GM12878 (cell line): ENCODE measurements at regions not wholly inside any gene's neighbourhood (a gene's known extent, or its start where the extent isn't known, plus 50 kb on each side); places are given as distances from the start of the nearest gene placed in this dataset.

Experiments used
- ATAC-seq: fragments of 200-7000 bp; cut with Tn5 transposase; 3 replicates; pipeline ENCODE4 v1.9.1; 2020; ENCODE audit warnings: mild to moderate bottlenecking, moderate library complexity
- BruUV-seq: library from RNA; stranded (reverse); fragments of 400-500 nt; replicated peaks from 2 replicates; lab custom pipeline; 2021; lab: Mats Ljungman, UMichigan
- CTCF ChIA-PET: fragments of 300-600 bp; sonication (Branson Sonifier 250); formaldehyde crosslinking; extraction: SDS; loops from one replicate; lab custom pipeline; 2021; ENCODE audit warnings: inconsistent platforms; lab: Yijun Ruan, JAX
- POLR2A ChIA-PET: fragments of 350-600 bp; formaldehyde crosslinking; extraction: SDS; loops from one replicate; lab custom pipeline; 2021; ENCODE audit warnings: inconsistent platforms; lab: Charles Lee
- RAD21 ChIA-PET: fragments of 300-600 bp; sonication (Branson Sonifier 250); formaldehyde crosslinking; loops from one replicate; lab custom pipeline; 2023; ENCODE audit warnings: antibody characterized with exemption; ENCODE audit not compliant: unreplicated experiment; lab: Charles Lee
- SMC1A ChIA-PET: fragments of 300-600 bp; sonication (Branson Sonifier 250); formaldehyde crosslinking; loops from one replicate; lab custom pipeline; 2023; ENCODE audit not compliant: unreplicated experiment, uncharacterized antibody; lab: Charles Lee
- DNase-seq: peaks from one replicate; pipeline ENCODE4 v3.0.0-alpha.2; 2011; ENCODE audit warnings: low read depth, low spot score
- FAIRE-seq: peaks from 3 replicates; lab custom pipeline; 2011; peaks lifted over from hg19 to GRCh38; lab: Jason Lieb, UNC
- H2AFZ ChIP-seq: 2 replicates; pipeline ENCODE4 v1.6.0; 2011; ENCODE audit warnings: low read depth, low read length, control low read depth; ENCODE audit not compliant: control insufficient read depth
- H3K27ac ChIP-seq: 2 replicates; pipeline ENCODE4 v1.5.1; 2011; ENCODE audit warnings: control low read depth; ENCODE audit not compliant: control insufficient read depth, insufficient read depth
- H3K27me3 ChIP-seq, 2 experiments: replicated peaks in 1 of 2; 2 replicates each; pipeline versions ENCODE4 v1.6.0 to v1.6.1; 2011; ENCODE audit warnings: low read length in 1 of 2; ENCODE audit not compliant: control insufficient read depth in 2 of 2, insufficient read depth in 2 of 2
- H3K36me3 ChIP-seq, 2 experiments: 2 replicates each; pipeline ENCODE4 v1.5.1; 2011; ENCODE audit warnings: low read length in 1 of 2; ENCODE audit not compliant: control insufficient read depth in 2 of 2, insufficient read depth in 2 of 2
- H3K4me1 ChIP-seq: 2 replicates; pipeline ENCODE4 v1.6.1; 2011; ENCODE audit warnings: mild to moderate bottlenecking, low read length, moderate library complexity, mixed read lengths; ENCODE audit not compliant: control insufficient read depth, insufficient read depth
- H3K4me2 ChIP-seq: 2 replicates; pipeline ENCODE4 v1.6.0; 2011; ENCODE audit warnings: control low read depth; ENCODE audit not compliant: control insufficient read depth, insufficient read depth
- H3K4me3 ChIP-seq: fragments of 200-600 bp; sonication (generic); 2 replicates; pipeline ENCODE4 v1.5.1; 2016
- H3K79me2 ChIP-seq: 2 replicates; pipeline ENCODE4 v1.6.0; 2011; ENCODE audit warnings: low read length; ENCODE audit not compliant: control insufficient read depth, insufficient read depth
- H3K9ac ChIP-seq: 2 replicates; pipeline ENCODE4 v1.8.0; 2011; ENCODE audit warnings: low read length, control low read depth, mixed read lengths; ENCODE audit not compliant: control insufficient read depth, insufficient read depth
- H3K9me3 ChIP-seq: replicated peaks from 3 replicates; pipeline ENCODE4 v1.5.1; 2011; ENCODE audit warnings: mild to moderate bottlenecking, low read length; ENCODE audit not compliant: control insufficient read depth, insufficient read depth
- H4K20me1 ChIP-seq: 2 replicates; pipeline ENCODE4 v1.6.0; 2011; ENCODE audit not compliant: control insufficient read depth, insufficient read depth
- BCL11A ChIP-seq: IDR thresholded peaks from 2 replicates; pipeline ENCODE4 v1.6.1; 2011; ENCODE audit warnings: low read depth, low read length
- BHLHE40 ChIP-seq, 2 experiments: fragments of 450-650 bp in 1 of 2; IDR thresholded peaks; 2 replicates each; pipeline ENCODE4 v1.6.1; 2011 to 2017; ENCODE audit warnings: low read depth in 2 of 2, borderline replicate concordance in 1 of 2, improper control_type of control experiment in 1 of 2, low read length in 1 of 2, mild to moderate bottlenecking in 1 of 2
- FOXK2 ChIP-seq: fragments of 450-650 bp; IDR thresholded peaks from 2 replicates; pipeline ENCODE4 v1.6.1; 2017; ENCODE audit warnings: mild to moderate bottlenecking, moderate library complexity
- IKZF1 ChIP-seq: fragments of 450-650 bp; conservative IDR thresholded peaks from 2 replicates; pipeline ENCODE4 v1.6.1; 2017; ENCODE audit warnings: antibody characterized with exemption, mild to moderate bottlenecking
- IKZF2 ChIP-seq, 2 experiments: fragments of 450-650 bp; IDR thresholded peaks; 2 replicates each; pipeline ENCODE4 v1.6.1; 2017; ENCODE audit warnings: mild to moderate bottlenecking in 2 of 2, moderate library complexity in 2 of 2
- JUNB ChIP-seq: IDR thresholded peaks from 2 replicates; pipeline ENCODE4 v1.6.1; 2016; ENCODE audit warnings: antibody characterized with exemption, mild to moderate bottlenecking
- MTA3 ChIP-seq: IDR thresholded peaks from 2 replicates; pipeline ENCODE4 v1.6.1; 2012; ENCODE audit warnings: low read length, inconsistent platforms, borderline replicate concordance
- MYC ChIP-seq: IDR thresholded peaks from 2 replicates; pipeline ENCODE4 v1.6.1; 2011; ENCODE audit warnings: mild to moderate bottlenecking, low read length, moderate library complexity, inconsistent platforms; ENCODE audit not compliant: insufficient read depth, insufficient replicate concordance, insufficient read length, severe bottlenecking
- PML ChIP-seq: IDR thresholded peaks from 2 replicates; pipeline ENCODE4 v1.6.1; 2012; ENCODE audit warnings: low read length, inconsistent platforms
- POU2F2 ChIP-seq: IDR thresholded peaks from 3 replicates; pipeline ENCODE4 v1.6.1; 2011; ENCODE audit warnings: low read depth, mild to moderate bottlenecking, low read length, borderline replicate concordance
- RAD21 ChIP-seq: IDR thresholded peaks from 2 replicates; pipeline ENCODE4 v1.6.1; 2011; ENCODE audit warnings: mild to moderate bottlenecking, low read depth, low read length, moderate library complexity; ENCODE audit not compliant: insufficient read depth
- SMAD1 ChIP-seq: fragments of 450-650 bp; IDR thresholded peaks from 2 replicates; pipeline ENCODE4 v1.6.1; 2018; ENCODE audit warnings: mild to moderate bottlenecking, low read depth; ENCODE audit not compliant: partially characterized antibody
- TCF3 ChIP-seq: IDR thresholded peaks from 2 replicates; pipeline ENCODE4 v1.6.1; 2012; ENCODE audit warnings: low read depth, mild to moderate bottlenecking, low read length, borderline replicate concordance; ENCODE audit not compliant: insufficient read depth
- ZZZ3 ChIP-seq: IDR thresholded peaks from 2 replicates; pipeline ENCODE4 v1.6.1; 2011; ENCODE audit warnings: low read depth; ENCODE audit not compliant: control insufficient read depth, insufficient read length
- WGBS: methylation state at CpG from one replicate; pipeline ENCODE4 v1.1.6; 2016; ENCODE audit warnings: low lambda C conversion rate; ENCODE audit not compliant: insufficient replicate concordance, insufficient coverage; ENCODE audit errors: missing lambda C conversion rate; 5-methylcytosine and 5-hydroxymethylcytosine counted together
- in situ Hi-C: fragments of 300-500 bp; cut with MboI; formaldehyde crosslinking; loops from 9 replicates; pipeline ENCODE4 v1.14.3; 2018; ENCODE audit warnings: mixed read lengths
- intact Hi-C: fragments of 100-400 bp; cut with micrococcal nuclease; formaldehyde crosslinking; loops from one replicate; pipeline ENCODE4 v1.14.2; 2022; ENCODE audit not compliant: unreplicated experiment
- TF ChIP-seq, protein P1 (sequence below): fragments of 450-650 bp; IDR thresholded peaks from 2 replicates; pipeline ENCODE4 v1.6.1; 2016; ENCODE audit warnings: mild to moderate bottlenecking
- TF ChIP-seq, protein P2 (sequence below): IDR thresholded peaks from 2 replicates; pipeline ENCODE4 v1.6.1; 2012; ENCODE audit warnings: low read depth, low read length, improper control_type of control experiment

DNA sequence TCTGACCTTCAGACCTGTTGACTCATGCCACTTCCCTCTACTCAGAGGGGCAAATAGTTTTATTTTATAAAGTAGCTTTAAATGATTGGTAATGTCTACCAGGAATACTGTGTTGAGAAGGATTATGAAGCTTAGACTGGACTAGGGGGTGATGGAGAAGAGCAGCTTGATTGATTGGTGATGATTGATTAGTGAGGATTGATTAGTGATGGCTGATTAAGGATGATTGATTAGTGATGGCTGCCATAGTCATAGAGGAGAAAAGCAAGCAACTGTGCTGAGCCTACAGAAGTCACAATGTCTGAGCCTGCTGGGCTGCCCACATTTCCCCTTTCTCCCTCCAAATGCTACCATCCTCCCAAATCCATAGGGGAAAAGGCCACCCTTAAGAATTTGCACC, 206.8 kb upstream of the SALL1 start:
- DNase-seq, result no peak
- Histone ChIP-seq H3K4me1 (no peaks in the 10 kb centered on the region), H3K79me2 (no peaks in the 10 kb centered on the region), H4K20me1 (no peaks in the 10 kb centered on the region), H3K27ac (no peak overlapping the region), H3K9ac (no peak overlapping the region), H3K27me3 (no peaks in the 10 kb centered on the region), H3K4me3 (no peak overlapping the region), H3K36me3 (no peaks in the 10 kb centered on the region), H3K4me2 (no peak overlapping the region), H2AFZ (no peak overlapping the region), H3K9me3 (no peaks in the 10 kb centered on the region)
- POLR2A ChIA-PET, result no interaction called here
- no peak for ATAC-seq
- TF ChIP-seq BCL11A, result no peak
- TF ChIP-seq, protein P1, sequence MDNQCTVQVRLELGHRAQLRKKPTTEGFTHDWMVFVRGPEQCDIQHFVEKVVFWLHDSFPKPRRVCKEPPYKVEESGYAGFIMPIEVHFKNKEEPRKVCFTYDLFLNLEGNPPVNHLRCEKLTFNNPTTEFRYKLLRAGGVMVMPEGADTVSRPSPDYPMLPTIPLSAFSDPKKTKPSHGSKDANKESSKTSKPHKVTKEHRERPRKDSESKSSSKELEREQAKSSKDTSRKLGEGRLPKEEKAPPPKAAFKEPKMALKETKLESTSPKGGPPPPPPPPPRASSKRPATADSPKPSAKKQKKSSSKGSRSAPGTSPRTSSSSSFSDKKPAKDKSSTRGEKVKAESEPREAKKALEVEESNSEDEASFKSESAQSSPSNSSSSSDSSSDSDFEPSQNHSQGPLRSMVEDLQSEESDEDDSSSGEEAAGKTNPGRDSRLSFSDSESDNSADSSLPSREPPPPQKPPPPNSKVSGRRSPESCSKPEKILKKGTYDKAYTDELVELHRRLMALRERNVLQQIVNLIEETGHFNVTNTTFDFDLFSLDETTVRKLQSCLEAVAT, result peak; percentile 84
- SMC1A ChIA-PET, result no interaction called here
- CTCF ChIA-PET, result no interaction called here
- no TSS peak for BruUV-seq
- FAIRE-seq, result no peak
- intact Hi-C loops (no loop called here), in situ Hi-C loops (no loop called here)
- RAD21 ChIA-PET, result no interaction called here

DNA sequence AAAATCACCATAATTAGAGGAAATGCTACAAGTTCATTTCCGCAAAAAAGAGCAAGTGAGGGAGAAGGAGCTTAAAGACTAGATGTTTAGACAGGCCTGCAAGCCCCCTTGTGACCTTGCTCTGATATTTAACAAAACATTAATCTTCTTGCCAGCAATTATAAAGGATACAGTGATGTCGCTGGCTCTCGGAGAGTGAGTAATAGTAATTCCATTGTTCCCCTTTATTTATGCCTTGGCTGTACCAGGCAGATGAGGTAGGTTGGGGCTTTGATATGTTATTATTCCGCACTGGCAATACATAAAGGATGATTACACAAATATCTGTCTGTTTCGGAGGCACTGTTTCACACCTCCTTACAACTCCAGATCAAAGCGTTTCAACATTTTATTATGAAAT, 204.8 kb upstream of the SALL1 start:
- TF ChIP-seq FOXK2 (no peak), POU2F2 (no peak), MTA3 (no peak), BHLHE40 (IDR thresholded peaks at IDR 0.05; ENCODE audit: borderline replicate concordance in 1 of 2, low read depth in 2 of 2, low read length in 1 of 2) (no peak), JUNB (no peak), SMAD1 (no peak), ZZZ3 (no peak), PML (no peak), TCF3 (no peak), MYC (no peak), IKZF2 (IDR thresholded peaks at IDR 0.05) (no peak), RAD21 (no peak), IKZF1 (no peak)
- TF ChIP-seq, protein P2, sequence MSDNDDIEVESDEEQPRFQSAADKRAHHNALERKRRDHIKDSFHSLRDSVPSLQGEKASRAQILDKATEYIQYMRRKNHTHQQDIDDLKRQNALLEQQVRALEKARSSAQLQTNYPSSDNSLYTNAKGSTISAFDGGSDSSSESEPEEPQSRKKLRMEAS, result no peak
- H3K79me2 ChIP-seq, result no peaks in the 10 kb centered on the region
- H2AFZ ChIP-seq, result no peak overlapping the region
- H3K27ac ChIP-seq, result no peak overlapping the region
- no peak overlapping the region for H3K4me2 ChIP-seq
- no peaks in the 10 kb centered on the region for H3K27me3 ChIP-seq
- H3K36me3 ChIP-seq, result no peaks in the 10 kb centered on the region
- ChIA-PET RAD21 (no interaction called here), POLR2A (no interaction called here), CTCF (no interaction called here), SMC1A (no interaction called here)
- intact Hi-C loops (no loop called here), in situ Hi-C loops (no loop called here)
- no peaks in the 10 kb centered on the region for H4K20me1 ChIP-seq
- no peaks in the 10 kb centered on the region for H3K4me1 ChIP-seq
- BruUV-seq, result no TSS peak
- H3K9me3 ChIP-seq, result no peaks in the 10 kb centered on the region
- 63% methylated on average over 6 of the region's 6 CpGs for WGBS
- no peak for DNase-seq
- FAIRE-seq, result no peak
- ATAC-seq, result no peak
- no peak overlapping the region for H3K4me3 ChIP-seq
- H3K9ac ChIP-seq, result no peak overlapping the region
